Neural cell (in vitro differentiated cells): ENCODE measurements at regions not wholly inside any gene's neighbourhood (a gene's known extent, or its start where the extent isn't known, plus 50 kb on each side); places are given as distances from the start of the nearest gene placed in this dataset.

Source experiments
- H2AFZ ChIP-seq: fragments of 200-600, 300-800 bp; sonication (generic), shearing (Covaris generic); 2 replicates; pipeline ENCODE4 v1.6.0; 2014; ENCODE audit warnings: low read depth, mild to moderate bottlenecking, antibody characterized with exemption, low read length, moderate library complexity
- H3F3A ChIP-seq: fragments of 200-600 bp; shearing (Covaris generic); 2 replicates; pipeline ENCODE4 v1.6.1; 2016; ENCODE audit warnings: mild to moderate bottlenecking, moderate library complexity, mixed read lengths, antibody characterized with exemption, low read length; ENCODE audit not compliant: insufficient read depth, poor library complexity, severe bottlenecking
- H3K27ac ChIP-seq: fragments of 200-600, 300-800 bp; sonication (generic), shearing (Covaris generic); 2 replicates; pipeline ENCODE4 v1.5.1; 2014; ENCODE audit warnings: mild to moderate bottlenecking, low read length, moderate library complexity
- H3K27me3 ChIP-seq: fragments of 300-800, 200-600 bp; sonication (generic), shearing (Covaris generic); 2 replicates; pipeline ENCODE4 v1.6.0; 2014; ENCODE audit warnings: mild to moderate bottlenecking, low read depth, low read length, moderate library complexity; ENCODE audit not compliant: insufficient read depth
- H3K36me3 ChIP-seq: fragments of 300-800, 200-600 bp; sonication (generic), shearing (Covaris generic); 2 replicates; pipeline ENCODE4 v1.5.1; 2014; ENCODE audit warnings: mild to moderate bottlenecking, antibody characterized with exemption, low read length, moderate library complexity; ENCODE audit not compliant: insufficient read depth
- H3K4me2 ChIP-seq: fragments of 300-800, 200-600 bp; sonication (generic), shearing (Covaris generic); 2 replicates; pipeline ENCODE4 v1.6.0; 2014; ENCODE audit warnings: mild to moderate bottlenecking, low read length
- H3K4me3 ChIP-seq: fragments of 300-800, 200-600 bp; sonication (generic), shearing (Covaris generic); 2 replicates; pipeline ENCODE4 v1.5.1; 2014; ENCODE audit warnings: mild to moderate bottlenecking, low read length, moderate library complexity
- H3K79me2 ChIP-seq: fragments of 200-600 bp; shearing (Covaris generic); replicated peaks from 2 replicates; pipeline ENCODE4 v1.6.0; 2014; ENCODE audit warnings: mild to moderate bottlenecking, low read length, moderate library complexity; ENCODE audit not compliant: insufficient read depth
- H3K9ac ChIP-seq: fragments of 300-800, 200-600 bp; sonication (generic), shearing (Covaris generic); 2 replicates; pipeline ENCODE4 v1.6.1; 2016; ENCODE audit warnings: mild to moderate bottlenecking, low read length, mixed read lengths
- H3K9me2 ChIP-seq: fragments of 200-600 bp; shearing (Covaris generic); 2 replicates; pipeline ENCODE4 v1.6.1; 2016; ENCODE audit warnings: mild to moderate bottlenecking, low read length, mixed read lengths; ENCODE audit not compliant: insufficient read depth
- H3K9me3 ChIP-seq: fragments of 200-600, 300-800 bp; sonication (generic), shearing (Covaris generic); 2 replicates; pipeline ENCODE4 v1.6.1; 2016; ENCODE audit warnings: mild to moderate bottlenecking, mixed run types, low read length, moderate library complexity, mixed read lengths
- H4K20me1 ChIP-seq: fragments of 200-600 bp; shearing (Covaris generic); 2 replicates; pipeline ENCODE4 v1.6.1; 2016; ENCODE audit warnings: mild to moderate bottlenecking, mixed run types; ENCODE audit not compliant: insufficient read depth
- EP300 ChIP-seq: fragments of 450-650 bp; conservative IDR thresholded peaks from 2 replicates; pipeline ENCODE4 v1.6.1; 2014; ENCODE audit warnings: antibody characterized with exemption, mild to moderate bottlenecking, moderate library complexity; ENCODE audit not compliant: poor library complexity, severe bottlenecking
- EZH2 ChIP-seq: fragments of 200-600, 300-800 bp; shearing (Covaris generic), sonication (generic); IDR thresholded peaks from 2 replicates; pipeline ENCODE4 v1.6.1; 2014; ENCODE audit warnings: antibody characterized with exemption, low read length, borderline replicate concordance, mild to moderate bottlenecking; ENCODE audit not compliant: insufficient read depth, poor library complexity, severe bottlenecking
- MXI1 ChIP-seq: fragments of 450-650 bp; conservative IDR thresholded peaks from 2 replicates; pipeline ENCODE4 v1.6.1; 2014; ENCODE audit warnings: antibody characterized with exemption, mild to moderate bottlenecking; ENCODE audit not compliant: poor library complexity, severe bottlenecking
- POLR2AphosphoS5 ChIP-seq: IDR thresholded peaks from 2 replicates; pipeline ENCODE4 v1.6.1; 2012
- RAD21 ChIP-seq: fragments of 450-650 bp; conservative IDR thresholded peaks from 2 replicates; pipeline ENCODE4 v1.6.1; 2014; ENCODE audit warnings: antibody characterized with exemption, mild to moderate bottlenecking, moderate library complexity
- REST ChIP-seq: IDR thresholded peaks from 2 replicates; pipeline ENCODE4 v1.6.1; 2012; ENCODE audit warnings: borderline replicate concordance
- SMC3 ChIP-seq: fragments of 450-650 bp; conservative IDR thresholded peaks from 2 replicates; pipeline ENCODE4 v1.6.1; 2014; ENCODE audit warnings: antibody characterized with exemption, mild to moderate bottlenecking, moderate library complexity; ENCODE audit not compliant: poor library complexity
- TAF1 ChIP-seq: IDR thresholded peaks from 2 replicates; pipeline ENCODE4 v1.6.1; 2012; ENCODE audit warnings: low read depth
- TF ChIP-seq, protein P1 (sequence below): fragments of 450-650 bp; IDR thresholded peaks from 2 replicates; pipeline ENCODE4 v1.5.1; 2014; ENCODE audit warnings: antibody characterized with exemption, mild to moderate bottlenecking, moderate library complexity; ENCODE audit not compliant: poor library complexity, severe bottlenecking

GRCh38 chrX:87874043-87874442 is 356.4 kb downstream of the KLHL4 start:
- Histone ChIP-seq H3K4me3 (no peak overlapping the region), H3F3A (no peaks in the 10 kb centered on the region), H3K9ac (no peak overlapping the region), H3K9me3 (no peaks in the 10 kb centered on the region), H3K27me3 (no peaks in the 10 kb centered on the region), H3K79me2 (no peaks in the 10 kb centered on the region), H3K9me2 (no peaks in the 10 kb centered on the region), H3K4me2 (no peak overlapping the region), H3K27ac (no peak overlapping the region), H2AFZ (no peak overlapping the region), H3K36me3 (no peaks in the 10 kb centered on the region), H4K20me1 (no peaks in the 10 kb centered on the region)
- no peak for TF ChIP-seq TAF1

- H3K4me3 ChIP-seq = no peak overlapping the region
- H3K4me2 ChIP-seq = no peak overlapping the region
- H3K9me3 ChIP-seq = no peaks in the 10 kb centered on the region
- no peaks in the 10 kb centered on the region for H3F3A ChIP-seq
- TF ChIP-seq POLR2AphosphoS5 (no peak), EP300 (no peak), TAF1 (no peak)
- H3K27me3 ChIP-seq = no peaks in the 10 kb centered on the region
- no peaks in the 10 kb centered on the region for H4K20me1 ChIP-seq
- H3K36me3 ChIP-seq = no peaks in the 10 kb centered on the region
- no peaks in the 10 kb centered on the region for H3K9me2 ChIP-seq
- no peak overlapping the region for H2AFZ ChIP-seq
- no peaks in the 10 kb centered on the region for H3K79me2 ChIP-seq
- no peak overlapping the region for H3K9ac ChIP-seq
- no peak overlapping the region for H3K27ac ChIP-seq
These were observed 361.3 kb downstream of the KLHL4 start for GRCh38 chrX:87878926-87879325.

- H3K9me2 ChIP-seq = no peaks in the 10 kb centered on the region
- H3K27me3 ChIP-seq = no peaks in the 10 kb centered on the region
- no peaks in the 10 kb centered on the region for H3K36me3 ChIP-seq
- TF ChIP-seq RAD21 (no peak), MXI1 (no peak), EP300 (peak; percentile 66), REST (peak; percentile 81), POLR2AphosphoS5 (no peak), EZH2 (no peak), TAF1 (no peak), SMC3 (no peak)
- TF ChIP-seq, protein P1, sequence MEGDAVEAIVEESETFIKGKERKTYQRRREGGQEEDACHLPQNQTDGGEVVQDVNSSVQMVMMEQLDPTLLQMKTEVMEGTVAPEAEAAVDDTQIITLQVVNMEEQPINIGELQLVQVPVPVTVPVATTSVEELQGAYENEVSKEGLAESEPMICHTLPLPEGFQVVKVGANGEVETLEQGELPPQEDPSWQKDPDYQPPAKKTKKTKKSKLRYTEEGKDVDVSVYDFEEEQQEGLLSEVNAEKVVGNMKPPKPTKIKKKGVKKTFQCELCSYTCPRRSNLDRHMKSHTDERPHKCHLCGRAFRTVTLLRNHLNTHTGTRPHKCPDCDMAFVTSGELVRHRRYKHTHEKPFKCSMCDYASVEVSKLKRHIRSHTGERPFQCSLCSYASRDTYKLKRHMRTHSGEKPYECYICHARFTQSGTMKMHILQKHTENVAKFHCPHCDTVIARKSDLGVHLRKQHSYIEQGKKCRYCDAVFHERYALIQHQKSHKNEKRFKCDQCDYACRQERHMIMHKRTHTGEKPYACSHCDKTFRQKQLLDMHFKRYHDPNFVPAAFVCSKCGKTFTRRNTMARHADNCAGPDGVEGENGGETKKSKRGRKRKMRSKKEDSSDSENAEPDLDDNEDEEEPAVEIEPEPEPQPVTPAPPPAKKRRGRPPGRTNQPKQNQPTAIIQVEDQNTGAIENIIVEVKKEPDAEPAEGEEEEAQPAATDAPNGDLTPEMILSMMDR = no peak
- H3K27ac ChIP-seq = no peak overlapping the region
- H3K4me3 ChIP-seq = no peak overlapping the region
- no peaks in the 10 kb centered on the region for H3K79me2 ChIP-seq
- H2AFZ ChIP-seq = no peak overlapping the region
- H3F3A ChIP-seq = no peaks in the 10 kb centered on the region
- no peaks in the 10 kb centered on the region for H3K9me3 ChIP-seq
- no peak overlapping the region for H3K9ac ChIP-seq
- H4K20me1 ChIP-seq = no peaks in the 10 kb centered on the region
- H3K4me2 ChIP-seq = no peak overlapping the region
These were observed 372.8 kb downstream of the KLHL4 start for GRCh38 chrX:87890437-87890836.
